IPS DF 6.9 (cell line): ENCODE measurements at regions not wholly inside any gene's neighbourhood (a gene's known extent, or its start where the extent isn't known, plus 50 kb on each side); places are given as distances from the start of the nearest gene placed in this dataset.
A peak's percentile ranks its signal among the peaks of the same experiment; 100 is the strongest.

Source experiments
- DNase-seq: peaks from one replicate; pipeline ENCODE4 v3.0.0-alpha.2; 2013; ENCODE audit warnings: low read depth, low spot score
- H3K27ac ChIP-seq: one replicate; pipeline ENCODE4 v1.5.1; 2013; ENCODE audit warnings: low read length, control low read depth
- H3K27me3 ChIP-seq: 2 replicates; pipeline ENCODE4 v1.6.1; 2013; ENCODE audit warnings: mild to moderate bottlenecking, low read length; ENCODE audit not compliant: control insufficient read depth, insufficient read depth
- H3K36me3 ChIP-seq: 2 replicates; pipeline ENCODE4 v1.6.1; 2013; ENCODE audit warnings: low read length; ENCODE audit not compliant: control insufficient read depth, insufficient read depth
- H3K4me1 ChIP-seq: 2 replicates; pipeline ENCODE4 v1.6.1; 2013; ENCODE audit warnings: low read length; ENCODE audit not compliant: control insufficient read depth, insufficient read depth
- H3K4me3 ChIP-seq: 2 replicates; pipeline ENCODE4 v1.5.1; 2013; ENCODE audit warnings: mild to moderate bottlenecking, low read length
- H3K9me3 ChIP-seq: 2 replicates; pipeline ENCODE4 v1.6.1; 2013; ENCODE audit warnings: low read length, inconsistent platforms; ENCODE audit not compliant: control insufficient read depth, insufficient read depth
- WGBS: extraction: QIAGEN DNeasy Blood & Tissue Kit; methylation state at CpG from one replicate; pipeline ENCODE4 v1.1.7; 2013; ENCODE audit warnings: mixed read lengths, missing lambda C conversion rate; ENCODE audit not compliant: insufficient read length, insufficient coverage; 5-methylcytosine and 5-hydroxymethylcytosine counted together

DNA sequence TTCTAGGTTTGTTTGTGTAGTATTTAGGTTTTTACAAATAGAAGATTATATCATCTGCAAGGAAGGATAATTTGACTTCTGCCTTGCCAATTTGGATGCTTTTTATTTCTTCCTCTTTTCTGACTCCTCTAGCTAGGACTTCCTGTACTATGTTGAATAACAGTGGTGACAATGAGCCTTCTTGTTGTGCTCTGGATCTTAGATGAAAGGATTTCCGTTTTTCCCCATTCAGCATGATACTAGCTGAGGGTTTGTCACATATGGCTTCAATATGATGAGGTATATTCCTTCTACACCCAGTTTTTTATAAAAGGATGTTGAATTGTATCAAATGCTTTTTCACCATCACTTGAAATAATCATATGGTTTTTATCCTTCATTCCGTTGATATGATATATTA, 101.4 kb downstream of the FBXO4 start:
- H3K9me3 ChIP-seq = no peaks in the 10 kb centered on the region
- no peaks in the 10 kb centered on the region for H3K27me3 ChIP-seq
- H3K4me1 ChIP-seq = no peaks in the 10 kb centered on the region
- H3K4me3 ChIP-seq = no peak overlapping the region
- DNase-seq = no peak
- H3K27ac ChIP-seq = no peak overlapping the region
- no peaks in the 10 kb centered on the region for H3K36me3 ChIP-seq
- WGBS = no CpG with 5 or more reads among the region's 2 CpGs

- H3K36me3 ChIP-seq = no peaks in the 10 kb centered on the region
- H3K9me3 ChIP-seq = no peaks in the 10 kb centered on the region
- H3K4me1 ChIP-seq = no peaks in the 10 kb centered on the region
- H3K27me3 ChIP-seq = no peaks in the 10 kb centered on the region
- H3K4me3 ChIP-seq = no peak overlapping the region
- no peak for DNase-seq
- no CpG with 5 or more reads among the region's 1 CpG for WGBS
- no peak overlapping the region for H3K27ac ChIP-seq
These were observed 107.1 kb downstream of the FBXO4 start for GRCh38 chr5:42032137-42032536.

GRCh38 chr5:42035526-42035925, 110.4 kb downstream of the FBXO4 start:
- no peak overlapping the region for H3K27ac ChIP-seq
- no CpG with 5 or more reads among the region's 1 CpG for WGBS
- H3K27me3 ChIP-seq = no peaks in the 10 kb centered on the region
- DNase-seq = no peak
- H3K4me1 ChIP-seq = peaks cover 2% of the 10 kb centered on the region; the same call in 1 of the 2 replicates
- H3K36me3 ChIP-seq = no peaks in the 10 kb centered on the region
- H3K4me3 ChIP-seq = no peak overlapping the region
- no peaks in the 10 kb centered on the region for H3K9me3 ChIP-seq

- H3K4me3 ChIP-seq = no peak overlapping the region
- no CpG with 5 or more reads among the region's 5 CpGs for WGBS
- DNase-seq = no peak
- peaks cover 2% of the 10 kb centered on the region; the same call in 1 of the 2 replicates for H3K4me1 ChIP-seq
- no peaks in the 10 kb centered on the region for H3K9me3 ChIP-seq
- no peak overlapping the region for H3K27ac ChIP-seq
- no peaks in the 10 kb centered on the region for H3K27me3 ChIP-seq
- no peaks in the 10 kb centered on the region for H3K36me3 ChIP-seq
These were observed 111.3 kb downstream of the FBXO4 start for GRCh38 chr5:42036379-42036778.

- WGBS = 100% methylated on average over 1 of the region's 3 CpGs
- H3K36me3 ChIP-seq = no peaks in the 10 kb centered on the region
- no peak overlapping the region for H3K27ac ChIP-seq
- no peak for DNase-seq
- no peaks in the 10 kb centered on the region for H3K27me3 ChIP-seq
- H3K9me3 ChIP-seq = no peaks in the 10 kb centered on the region
- H3K4me1 ChIP-seq = peaks cover 2% of the 10 kb centered on the region; the same call in 1 of the 2 replicates
- H3K4me3 ChIP-seq = no peak overlapping the region
These were observed 112.4 kb downstream of the FBXO4 start for GRCh38 chr5:42037379-42037932.

GRCh38 chr5:42043400-42043799, 118.3 kb downstream of the FBXO4 start:
- H3K9me3 ChIP-seq = no peaks in the 10 kb centered on the region
- H3K27me3 ChIP-seq = no peaks in the 10 kb centered on the region
- H3K4me1 ChIP-seq = no peaks in the 10 kb centered on the region
- H3K4me3 ChIP-seq = no peak overlapping the region
- H3K36me3 ChIP-seq = no peaks in the 10 kb centered on the region
- no peak overlapping the region for H3K27ac ChIP-seq
- no peak for DNase-seq
- WGBS = no CpG with 5 or more reads among the region's 2 CpGs

- Histone ChIP-seq H3K27me3 (no peaks in the 10 kb centered on the region), H3K4me3 (no peak overlapping the region), H3K4me1 (no peaks in the 10 kb centered on the region), H3K9me3 (no peaks in the 10 kb centered on the region), H3K36me3 (no peaks in the 10 kb centered on the region), H3K27ac (no peak overlapping the region)
- peak; percentile 57 for DNase-seq
- WGBS = no CpG with 5 or more reads among the region's 5 CpGs
These were observed 132.2 kb downstream of the FBXO4 start for GRCh38 chr5:42057254-42057690.

DNA sequence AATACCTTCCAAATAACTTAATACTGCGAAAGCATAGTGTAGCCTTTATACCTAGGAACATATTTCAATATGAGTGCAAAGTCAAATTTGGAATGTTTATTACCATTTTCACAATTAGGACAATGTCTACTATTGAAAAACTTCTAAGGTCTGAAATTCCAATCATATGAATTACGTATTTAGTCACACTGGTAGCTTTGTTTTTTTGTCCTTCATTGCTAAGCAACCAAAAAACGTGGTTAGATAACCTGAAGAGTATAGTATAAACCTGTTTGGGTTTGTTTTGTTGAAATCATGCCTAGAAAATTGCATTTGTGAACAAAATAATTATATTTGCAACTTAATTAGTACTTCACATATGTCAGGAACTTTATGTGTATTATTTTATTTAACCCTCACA, 134.2 kb downstream of the FBXO4 start:
- Histone ChIP-seq H3K4me3 (no peak overlapping the region), H3K27me3 (no peaks in the 10 kb centered on the region), H3K27ac (no peak overlapping the region), H3K36me3 (no peaks in the 10 kb centered on the region), H3K4me1 (no peaks in the 10 kb centered on the region), H3K9me3 (no peaks in the 10 kb centered on the region)
- no peak for DNase-seq
- WGBS = no CpG with 5 or more reads among the region's 3 CpGs

GRCh38 chr5:42059778-42060464, 134.8 kb downstream of the FBXO4 start:
- Histone ChIP-seq H3K9me3 (no peaks in the 10 kb centered on the region), H3K4me1 (no peaks in the 10 kb centered on the region), H3K27ac (no peak overlapping the region), H3K36me3 (no peaks in the 10 kb centered on the region), H3K27me3 (no peaks in the 10 kb centered on the region), H3K4me3 (no peak overlapping the region)
- WGBS = no CpG with 5 or more reads among the region's 16 CpGs
- DNase-seq = no peak

- Histone ChIP-seq H3K27ac (no peak overlapping the region), H3K27me3 (no peaks in the 10 kb centered on the region), H3K9me3 (no peaks in the 10 kb centered on the region), H3K4me1 (no peaks in the 10 kb centered on the region), H3K4me3 (no peak overlapping the region), H3K36me3 (no peaks in the 10 kb centered on the region)
- no peak for DNase-seq
- WGBS = no CpG with 5 or more reads among the region's 3 CpGs
These were observed 136.0 kb downstream of the FBXO4 start for GRCh38 chr5:42061121-42061520.

GRCh38 chr5:42064821-42065220, 139.7 kb downstream of the FBXO4 start:
- Histone ChIP-seq H3K4me3 (no peak overlapping the region), H3K9me3 (no peaks in the 10 kb centered on the region), H3K27me3 (no peaks in the 10 kb centered on the region), H3K27ac (no peak overlapping the region), H3K36me3 (no peaks in the 10 kb centered on the region), H3K4me1 (no peaks in the 10 kb centered on the region)
- DNase-seq = no peak
